Ectodermal cell (in vitro differentiated cells): ENCODE measurements at regions not wholly inside any gene's neighbourhood (a gene's known extent, or its start where the extent isn't known, plus 50 kb on each side); places are given as distances from the start of the nearest gene placed in this dataset.

ENCODE experiments used
- H3K27ac ChIP-seq: 2 replicates; pipeline ENCODE4 v1.7.0; 2013; ENCODE audit warnings: mild to moderate bottlenecking, low read depth, low read length; ENCODE audit not compliant: insufficient read depth, poor library complexity, severe bottlenecking
- H3K27me3 ChIP-seq: 2 replicates; pipeline ENCODE4 v1.7.0; 2013; ENCODE audit warnings: mild to moderate bottlenecking, low read length; ENCODE audit not compliant: insufficient read depth, control insufficient read depth, poor library complexity, severe bottlenecking
- H3K36me3 ChIP-seq: one replicate; pipeline ENCODE4 v1.7.0; 2013; ENCODE audit warnings: low read length; ENCODE audit not compliant: control insufficient read depth, insufficient read depth
- H3K4me1 ChIP-seq: one replicate; pipeline ENCODE4 v1.7.0; 2013; ENCODE audit warnings: low read length; ENCODE audit not compliant: control insufficient read depth, insufficient read depth
- H3K4me3 ChIP-seq: 2 replicates; pipeline ENCODE4 v1.7.0; 2013; ENCODE audit warnings: low read depth, low read length, control low read depth; ENCODE audit not compliant: insufficient read depth
- H3K9me3 ChIP-seq: 2 replicates; pipeline ENCODE4 v1.7.0; 2013; ENCODE audit warnings: mild to moderate bottlenecking, low read length, moderate library complexity; ENCODE audit not compliant: control insufficient read depth
- WGBS, 2 experiments: methylation state at CpG; one replicate each; pipeline ENCODE4 v1.1.7; 2013; ENCODE audit warnings: missing lambda C conversion rate in 2 of 2; 5-methylcytosine and 5-hydroxymethylcytosine counted together

- Histone ChIP-seq H3K27ac (no peak overlapping the region), H3K9me3 (no peaks in the 10 kb centered on the region), H3K36me3 (no peaks in the 10 kb centered on the region), H3K27me3 (no peaks in the 10 kb centered on the region), H3K4me1 (peaks cover 4% of the 10 kb centered on the region), H3K4me3 (no peak overlapping the region)
- 86 to 100% methylated on average over 1 of the region's 1 CpG for WGBS, 2 experiments
Measured at GRCh38 chr14:66174453-66174891, 311.7 kb upstream of the CCDC196 start.

- Histone ChIP-seq H3K27me3 (no peaks in the 10 kb centered on the region), H3K4me3 (no peak overlapping the region), H3K9me3 (no peaks in the 10 kb centered on the region), H3K4me1 (peaks cover 4% of the 10 kb centered on the region), H3K36me3 (no peaks in the 10 kb centered on the region), H3K27ac (no peak overlapping the region)
- 74 to 78% methylated on average over 1 of the region's 1 CpG for WGBS, 2 experiments
Measured at GRCh38 chr14:66177935-66178334, 308.2 kb upstream of the CCDC196 start.

DNA sequence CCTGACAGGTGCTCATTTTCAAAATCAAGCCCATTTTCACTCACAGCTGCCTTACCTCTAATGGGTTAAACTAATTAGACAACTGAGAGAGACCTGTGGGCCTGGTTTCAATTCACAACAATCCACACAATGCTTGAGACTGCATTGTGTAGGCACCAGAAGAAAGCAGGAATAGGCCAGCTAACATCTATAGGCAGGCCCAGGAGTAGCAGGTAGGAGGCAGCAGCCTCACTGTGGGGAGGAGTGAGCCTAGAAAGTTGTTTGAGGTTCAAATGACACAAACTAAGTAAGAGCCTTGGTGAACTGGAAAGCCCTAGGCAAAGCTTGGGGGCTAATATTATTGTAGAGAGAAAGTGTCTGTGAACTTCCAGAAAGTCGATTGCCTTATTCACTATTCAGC, 289.5 kb upstream of the CCDC196 start:
- 72 to 86% methylated on average over 1 of the region's 1 CpG for WGBS, 2 experiments
- Histone ChIP-seq H3K4me3 (no peak overlapping the region), H3K27ac (no peak overlapping the region), H3K9me3 (no peaks in the 10 kb centered on the region), H3K36me3 (no peaks in the 10 kb centered on the region), H3K4me1 (no peaks in the 10 kb centered on the region), H3K27me3 (no peaks in the 10 kb centered on the region)

DNA sequence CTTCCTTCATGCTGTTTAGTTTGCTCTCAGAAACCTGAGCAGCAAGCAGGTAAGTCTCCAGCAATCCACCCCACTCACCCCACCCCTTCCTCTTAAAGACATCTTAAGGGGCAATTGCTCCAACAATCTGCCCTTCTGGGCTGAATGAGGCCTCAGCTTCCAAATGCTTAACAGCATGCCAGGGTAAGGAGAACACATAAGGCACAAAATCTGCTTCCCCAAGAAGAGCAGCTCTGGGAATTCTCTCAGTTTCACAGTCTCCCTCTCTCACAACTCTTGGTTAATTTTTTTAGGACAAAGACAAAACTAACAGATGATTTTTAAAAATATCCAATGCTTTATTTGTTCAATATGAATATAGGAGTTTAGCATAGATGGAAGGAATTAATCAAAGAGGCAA, 288.9 kb upstream of the CCDC196 start:
- Histone ChIP-seq H3K4me3 (no peak overlapping the region), H3K9me3 (no peaks in the 10 kb centered on the region), H3K4me1 (no peaks in the 10 kb centered on the region), H3K36me3 (no peaks in the 10 kb centered on the region), H3K27ac (no peak overlapping the region), H3K27me3 (no peaks in the 10 kb centered on the region)

GRCh38 chr14:66206554-66206953, 279.6 kb upstream of the CCDC196 start:
- H3K27ac ChIP-seq, result no peak overlapping the region
- H3K4me1 ChIP-seq, result no peaks in the 10 kb centered on the region
- no peaks in the 10 kb centered on the region for H3K27me3 ChIP-seq
- no peaks in the 10 kb centered on the region for H3K36me3 ChIP-seq
- no peak overlapping the region for H3K4me3 ChIP-seq
- WGBS, 2 experiments, result 85 to 94% methylated on average over 1 to 2 of the region's 2 CpGs
- H3K9me3 ChIP-seq, result peaks cover 4% of the 10 kb centered on the region

GRCh38 chr14:66216763-66217162, 269.4 kb upstream of the CCDC196 start:
- no peaks in the 10 kb centered on the region for H3K27me3 ChIP-seq
- no peaks in the 10 kb centered on the region for H3K36me3 ChIP-seq
- peaks cover 9% of the 10 kb centered on the region for H3K9me3 ChIP-seq
- 89 to 94% methylated on average over 1 of the region's 1 CpG for WGBS, 2 experiments
- H3K4me3 ChIP-seq, result no peak overlapping the region
- H3K4me1 ChIP-seq, result no peaks in the 10 kb centered on the region
- no peak overlapping the region for H3K27ac ChIP-seq

- H3K36me3 ChIP-seq, result no peaks in the 10 kb centered on the region
- H3K4me1 ChIP-seq, result no peaks in the 10 kb centered on the region
- H3K9me3 ChIP-seq, result peaks cover 9% of the 10 kb centered on the region
- no peaks in the 10 kb centered on the region for H3K27me3 ChIP-seq
- 94 to 99% methylated on average over 3 of the region's 3 CpGs for WGBS, 2 experiments
- no peak overlapping the region for H3K4me3 ChIP-seq
- no peak overlapping the region for H3K27ac ChIP-seq
Measured at GRCh38 chr14:66219886-66220285, 266.3 kb upstream of the CCDC196 start.

DNA sequence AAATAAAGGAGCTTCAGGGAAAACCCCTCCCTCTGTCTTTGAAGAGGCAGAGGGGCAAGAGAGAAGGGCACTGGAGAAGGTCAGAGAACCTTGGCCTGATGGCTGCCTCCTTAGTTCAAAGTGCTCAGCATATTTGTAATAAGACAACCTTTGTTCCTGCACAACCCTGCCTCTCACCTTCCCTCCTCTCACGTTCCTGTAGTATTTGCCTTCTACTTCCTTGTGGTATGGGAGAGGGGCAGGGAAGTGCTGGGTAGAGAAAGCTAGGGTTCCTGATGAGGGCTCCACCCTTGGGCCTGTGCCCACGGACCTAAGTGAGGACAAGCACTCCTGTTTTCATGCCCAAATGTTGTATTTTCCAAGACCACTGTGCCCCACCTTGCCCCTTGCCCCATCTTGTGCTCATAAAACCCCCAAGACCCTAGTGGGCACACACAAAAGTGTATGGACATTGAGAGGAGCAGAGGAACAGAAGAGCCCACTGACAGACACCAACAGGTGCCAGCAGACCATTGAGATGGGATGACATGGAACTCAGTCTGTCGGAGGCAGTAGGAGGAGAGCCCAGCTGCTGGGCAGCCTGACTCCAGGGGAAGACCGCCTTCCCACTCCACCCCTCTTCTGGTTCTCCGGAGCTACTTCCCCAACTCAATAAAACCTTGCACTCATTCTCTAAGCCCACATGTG, 261.5 kb upstream of the CCDC196 start:
- WGBS, 2 experiments, result 91 to 93% methylated on average over 4 of the region's 5 CpGs
- Histone ChIP-seq H3K4me1 (no peaks in the 10 kb centered on the region), H3K27ac (no peak overlapping the region), H3K27me3 (no peaks in the 10 kb centered on the region), H3K4me3 (no peak overlapping the region), H3K36me3 (no peaks in the 10 kb centered on the region), H3K9me3 (no peaks in the 10 kb centered on the region)

GRCh38 chr14:66225337-66225736, 260.8 kb upstream of the CCDC196 start:
- no peaks in the 10 kb centered on the region for H3K9me3 ChIP-seq
- H3K4me3 ChIP-seq, result no peak overlapping the region
- H3K27me3 ChIP-seq, result no peaks in the 10 kb centered on the region
- H3K36me3 ChIP-seq, result no peaks in the 10 kb centered on the region
- H3K4me1 ChIP-seq, result no peaks in the 10 kb centered on the region
- H3K27ac ChIP-seq, result no peak overlapping the region

DNA sequence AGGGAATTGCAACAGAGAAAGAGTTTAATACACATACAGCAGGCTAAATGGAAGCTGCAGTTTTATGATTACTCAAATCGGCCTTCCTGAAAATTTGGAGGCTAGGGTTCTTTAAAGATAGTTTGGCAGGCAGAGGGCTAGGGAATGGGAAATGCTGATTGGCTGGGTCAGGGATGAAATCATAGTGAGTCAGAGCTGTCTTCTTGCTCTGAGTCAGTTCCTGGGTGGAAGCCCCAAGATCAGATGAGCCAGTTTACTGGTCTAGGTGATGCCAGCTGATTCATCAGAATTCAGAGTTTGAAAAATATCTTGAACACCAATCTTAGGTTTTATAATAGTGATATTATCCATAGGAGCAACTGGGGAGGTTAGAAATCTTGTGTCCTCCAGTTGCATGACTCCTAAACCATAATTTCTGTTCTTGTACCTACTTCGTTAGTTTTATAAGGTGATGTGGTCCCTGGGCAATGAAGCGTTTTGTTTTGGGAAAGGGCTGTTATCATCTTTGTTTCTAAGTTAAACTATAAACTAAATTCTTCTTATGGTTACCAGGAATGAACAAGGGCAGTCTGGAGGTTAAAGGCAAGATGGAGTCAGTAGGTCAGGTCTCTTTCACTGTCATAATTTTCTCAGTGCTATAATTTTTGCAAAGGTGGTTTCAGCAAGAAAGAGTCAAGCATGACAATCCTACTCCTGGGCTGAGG, 257.8 kb upstream of the CCDC196 start:
- H3K9me3 ChIP-seq, result no peaks in the 10 kb centered on the region
- WGBS, 2 experiments, result 96 to 99% methylated on average over 1 to 2 of the region's 3 CpGs
- H3K4me1 ChIP-seq, result no peaks in the 10 kb centered on the region
- no peak overlapping the region for H3K27ac ChIP-seq
- H3K36me3 ChIP-seq, result no peaks in the 10 kb centered on the region
- no peaks in the 10 kb centered on the region for H3K27me3 ChIP-seq
- no peak overlapping the region for H3K4me3 ChIP-seq
